H1 (cell line): ENCODE measurements at regions not wholly inside any gene's neighbourhood (a gene's known extent, or its start where the extent isn't known, plus 50 kb on each side); places are given as distances from the start of the nearest gene placed in this dataset.

Experiments
- ATF2 ChIP-seq: IDR thresholded peaks from 2 replicates; pipeline ENCODE4 v1.6.1; 2012; ENCODE audit warnings: low read length, inconsistent platforms
- CEBPB ChIP-seq: IDR thresholded peaks from 2 replicates; pipeline ENCODE4 v1.6.1; 2012; ENCODE audit warnings: low read depth, low read length
- CHD2 ChIP-seq: IDR thresholded peaks from 2 replicates; pipeline ENCODE4 v1.6.1; 2012; ENCODE audit warnings: low read length, improper control_type of control experiment
- EGR1 ChIP-seq: IDR thresholded peaks from 2 replicates; pipeline ENCODE4 v1.6.1; 2011; ENCODE audit warnings: low read depth, low read length, borderline replicate concordance
- GABPA ChIP-seq: IDR thresholded peaks from 2 replicates; pipeline ENCODE4 v1.6.1; 2011; ENCODE audit warnings: mild to moderate bottlenecking, low read length, moderate library complexity, borderline replicate concordance; ENCODE audit not compliant: insufficient read depth
- JUN ChIP-seq: IDR thresholded peaks from 2 replicates; pipeline ENCODE4 v1.6.1; 2011; ENCODE audit warnings: low read depth, mild to moderate bottlenecking, improper control_type of control experiment, low read length
- NRF1 ChIP-seq: IDR thresholded peaks from 2 replicates; pipeline ENCODE4 v1.6.1; 2011; ENCODE audit warnings: mild to moderate bottlenecking, low read depth, low read length, improper control_type of control experiment
- PHF8 ChIP-seq: fragments of 200-600 bp; sonication (generic); conservative IDR thresholded peaks from 2 replicates; pipeline ENCODE4 v1.7.1; 2012; ENCODE audit warnings: low read depth, mild to moderate bottlenecking, inconsistent platforms, low read length, moderate library complexity
- POLR2A ChIP-seq, 2 experiments: IDR thresholded peaks; 1 replicate in 1 of 2; 2 replicates in 1 of 2; pipeline ENCODE4 v1.6.1; 2011; ENCODE audit warnings: low read depth in 2 of 2, low read length in 2 of 2, mild to moderate bottlenecking in 2 of 2; ENCODE audit errors: control extremely low read depth in 1 of 2
- POLR2AphosphoS5 ChIP-seq: IDR thresholded peaks from 2 replicates; pipeline ENCODE4 v1.6.1; 2011; ENCODE audit warnings: low read depth, low read length
- SUZ12 ChIP-seq: fragments of 200-600 bp; sonication (generic); IDR thresholded peaks from 2 replicates; pipeline ENCODE4 v1.6.1; 2012; ENCODE audit warnings: mild to moderate bottlenecking, inconsistent platforms, low read length, moderate library complexity, mixed read lengths
- USF2 ChIP-seq: IDR thresholded peaks from 2 replicates; pipeline ENCODE4 v1.6.1; 2011; ENCODE audit warnings: low read length, improper control_type of control experiment
- TF ChIP-seq, protein P1 (sequence below), 3 experiments: IDR thresholded peaks; 1 replicate in 2 of 3; 2 replicates in 1 of 3; pipeline versions ENCODE4 v1.5.1 to v1.6.1; 2011; ENCODE audit warnings: low read length in 3 of 3, mild to moderate bottlenecking in 3 of 3, inconsistent platforms in 2 of 3, low read depth in 1 of 3, moderate library complexity in 1 of 3; ENCODE audit not compliant: insufficient read depth in 1 of 3; ENCODE audit errors: control extremely low read depth in 1 of 3

DNA sequence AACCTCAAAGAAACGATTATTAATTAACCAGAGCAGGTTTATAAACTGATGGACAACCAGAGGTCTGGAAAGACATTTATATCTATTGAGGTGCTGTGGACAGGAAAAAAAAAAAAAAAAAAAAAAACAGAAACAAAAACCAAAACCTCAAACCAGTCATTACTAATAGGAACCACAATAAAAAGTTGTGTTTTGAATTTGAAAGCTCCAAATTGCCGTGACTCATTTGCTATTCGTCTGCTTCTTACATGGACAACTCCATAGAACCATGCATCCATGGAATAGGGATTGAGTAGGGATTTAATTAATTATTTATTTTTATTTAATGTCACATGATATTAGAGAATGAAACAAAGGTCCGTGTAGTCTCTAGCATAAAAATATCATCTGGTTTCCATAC is 134.1 kb upstream of the SSTR1 start:
- TF ChIP-seq PHF8: no peak
- TF ChIP-seq, protein P1, sequence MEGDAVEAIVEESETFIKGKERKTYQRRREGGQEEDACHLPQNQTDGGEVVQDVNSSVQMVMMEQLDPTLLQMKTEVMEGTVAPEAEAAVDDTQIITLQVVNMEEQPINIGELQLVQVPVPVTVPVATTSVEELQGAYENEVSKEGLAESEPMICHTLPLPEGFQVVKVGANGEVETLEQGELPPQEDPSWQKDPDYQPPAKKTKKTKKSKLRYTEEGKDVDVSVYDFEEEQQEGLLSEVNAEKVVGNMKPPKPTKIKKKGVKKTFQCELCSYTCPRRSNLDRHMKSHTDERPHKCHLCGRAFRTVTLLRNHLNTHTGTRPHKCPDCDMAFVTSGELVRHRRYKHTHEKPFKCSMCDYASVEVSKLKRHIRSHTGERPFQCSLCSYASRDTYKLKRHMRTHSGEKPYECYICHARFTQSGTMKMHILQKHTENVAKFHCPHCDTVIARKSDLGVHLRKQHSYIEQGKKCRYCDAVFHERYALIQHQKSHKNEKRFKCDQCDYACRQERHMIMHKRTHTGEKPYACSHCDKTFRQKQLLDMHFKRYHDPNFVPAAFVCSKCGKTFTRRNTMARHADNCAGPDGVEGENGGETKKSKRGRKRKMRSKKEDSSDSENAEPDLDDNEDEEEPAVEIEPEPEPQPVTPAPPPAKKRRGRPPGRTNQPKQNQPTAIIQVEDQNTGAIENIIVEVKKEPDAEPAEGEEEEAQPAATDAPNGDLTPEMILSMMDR (IDR thresholded peaks at IDR 0.05; ENCODE audit: control extremely low read depth in 1 of 3, insufficient read depth in 1 of 3, low read depth in 1 of 3, low read length in 3 of 3): no peak
- no peak for TF ChIP-seq EGR1
- TF ChIP-seq NRF1: no peak
- TF ChIP-seq POLR2AphosphoS5: no peak
- no peak for TF ChIP-seq POLR2A (IDR thresholded peaks at IDR 0.05; ENCODE audit: control extremely low read depth in 1 of 2, low read depth in 2 of 2, low read length in 2 of 2)
- TF ChIP-seq CHD2: no peak
- TF ChIP-seq GABPA: no peak
- no peak for TF ChIP-seq USF2
- TF ChIP-seq ATF2: no peak
- no peak for TF ChIP-seq CEBPB
- no peak for TF ChIP-seq JUN
- no peak for TF ChIP-seq SUZ12
